Osteocyte (in vitro differentiated cells): ENCODE measurements at regions not wholly inside any gene's neighbourhood (a gene's known extent, or its start where the extent isn't known, plus 50 kb on each side); places are given as distances from the start of the nearest gene placed in this dataset.

Source experiments
- DNase-seq: peaks from one replicate; pipeline ENCODE4 v3.0.0; 2021; ENCODE audit warnings: mixed read lengths; ENCODE audit not compliant: unreplicated experiment; ENCODE audit errors: extremely low spot score
- H3K27ac Mint-ChIP-seq: one replicate; pipeline ENCODE4 v1.8.0; 2021; ENCODE audit warnings: mild to moderate bottlenecking, mixed read lengths; ENCODE audit not compliant: unreplicated experiment
- H3K27me3 Mint-ChIP-seq: one replicate; pipeline ENCODE4 v1.8.0; 2021; ENCODE audit warnings: mixed read lengths; ENCODE audit not compliant: unreplicated experiment
- H3K36me3 Mint-ChIP-seq: one replicate; pipeline ENCODE4 v1.8.0; 2021; ENCODE audit warnings: mixed read lengths; ENCODE audit not compliant: unreplicated experiment
- H3K4me1 Mint-ChIP-seq: one replicate; pipeline ENCODE4 v1.8.0; 2021; ENCODE audit warnings: mixed read lengths; ENCODE audit not compliant: unreplicated experiment
- H3K4me3 Mint-ChIP-seq: one replicate; pipeline ENCODE4 v1.8.0; 2021; ENCODE audit warnings: mild to moderate bottlenecking, moderate library complexity, mixed read lengths; ENCODE audit not compliant: unreplicated experiment
- H3K9me3 Mint-ChIP-seq: one replicate; pipeline ENCODE4 v1.8.0; 2021; ENCODE audit warnings: mixed read lengths; ENCODE audit not compliant: unreplicated experiment
- TF ChIP-seq, protein P1 (sequence below): fragments of 200-600 bp; sonication (generic); IDR thresholded peaks from 2 replicates; pipeline ENCODE4 v1.5.0; 2021; ENCODE audit warnings: antibody characterized with exemption, mild to moderate bottlenecking, moderate library complexity

DNA sequence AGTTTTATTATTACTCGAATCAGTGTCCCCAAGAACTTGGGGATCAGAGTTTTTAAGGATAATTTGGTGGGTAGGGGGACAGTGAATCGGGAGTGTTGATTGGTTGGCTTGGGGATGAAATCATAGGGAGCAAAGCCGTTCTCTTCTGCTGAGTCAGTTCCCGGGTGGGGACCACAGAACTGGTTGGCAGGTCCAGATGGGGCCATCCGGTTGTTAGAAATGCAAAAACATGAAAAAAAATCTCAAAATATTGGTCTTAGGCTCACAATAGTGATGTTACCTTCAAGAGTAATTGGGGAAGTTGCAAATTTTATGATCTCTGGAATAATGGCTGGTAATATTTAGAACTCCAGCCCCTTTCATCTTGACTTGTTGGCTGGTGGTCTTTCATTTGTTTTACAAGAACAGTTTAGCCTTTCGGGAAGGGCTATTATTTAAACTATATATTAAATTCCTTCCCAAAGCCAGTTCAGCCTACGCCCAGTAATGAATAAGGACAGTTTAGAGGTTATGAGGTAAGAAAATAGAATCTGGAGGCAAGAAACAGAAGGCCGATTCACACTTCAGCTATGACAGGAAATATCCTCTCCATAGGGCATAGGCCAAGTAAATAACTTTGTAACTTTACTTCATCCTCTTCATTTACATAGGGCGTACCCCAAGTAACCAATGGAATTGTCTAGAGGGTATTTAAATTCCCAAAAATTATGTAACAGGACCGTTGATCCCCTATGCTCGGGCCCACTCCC is 164.1 kb upstream of the STS start:
- Mint-ChIP-seq H3K27me3 (no peaks in the 10 kb centered on the region), H3K36me3 (no peaks in the 10 kb centered on the region)

DNA sequence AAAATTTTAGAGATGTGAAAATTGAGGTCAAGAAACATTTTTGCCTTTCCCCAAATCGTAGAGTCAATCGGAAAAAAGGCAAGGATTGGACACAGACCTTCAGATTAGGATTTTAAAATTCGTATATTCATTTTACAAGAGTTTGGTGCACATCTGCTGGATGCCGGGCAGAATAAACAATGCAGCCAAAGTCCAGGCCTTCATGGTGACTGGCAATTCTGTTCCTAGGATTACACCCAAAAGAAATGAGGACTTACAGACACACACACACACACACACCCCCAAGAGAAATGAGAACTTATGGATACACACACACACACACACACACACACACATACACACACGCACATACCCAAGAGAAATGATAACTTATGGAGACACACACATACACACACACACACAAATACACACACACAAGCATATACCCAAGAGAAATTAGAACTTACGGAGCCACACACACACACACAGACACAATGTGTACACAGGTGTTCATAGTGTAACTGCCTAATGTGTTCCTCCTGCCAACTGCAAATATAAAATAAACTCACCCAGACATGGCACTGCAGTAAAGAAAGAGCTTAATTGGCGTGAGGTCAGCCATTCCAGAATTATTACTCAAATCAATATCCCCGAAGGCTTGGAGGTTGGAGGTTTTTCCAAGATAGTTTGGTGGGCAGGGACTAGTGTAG is 165.7 kb upstream of the STS start:
- Mint-ChIP-seq H3K4me3 (no peak overlapping the region), H3K27ac (no peak overlapping the region), H3K36me3 (no peaks in the 10 kb centered on the region), H3K27me3 (no peaks in the 10 kb centered on the region), H3K9me3 (no peaks in the 10 kb centered on the region), H3K4me1 (peaks cover 23% of the 10 kb centered on the region)
- TF ChIP-seq, protein P1, sequence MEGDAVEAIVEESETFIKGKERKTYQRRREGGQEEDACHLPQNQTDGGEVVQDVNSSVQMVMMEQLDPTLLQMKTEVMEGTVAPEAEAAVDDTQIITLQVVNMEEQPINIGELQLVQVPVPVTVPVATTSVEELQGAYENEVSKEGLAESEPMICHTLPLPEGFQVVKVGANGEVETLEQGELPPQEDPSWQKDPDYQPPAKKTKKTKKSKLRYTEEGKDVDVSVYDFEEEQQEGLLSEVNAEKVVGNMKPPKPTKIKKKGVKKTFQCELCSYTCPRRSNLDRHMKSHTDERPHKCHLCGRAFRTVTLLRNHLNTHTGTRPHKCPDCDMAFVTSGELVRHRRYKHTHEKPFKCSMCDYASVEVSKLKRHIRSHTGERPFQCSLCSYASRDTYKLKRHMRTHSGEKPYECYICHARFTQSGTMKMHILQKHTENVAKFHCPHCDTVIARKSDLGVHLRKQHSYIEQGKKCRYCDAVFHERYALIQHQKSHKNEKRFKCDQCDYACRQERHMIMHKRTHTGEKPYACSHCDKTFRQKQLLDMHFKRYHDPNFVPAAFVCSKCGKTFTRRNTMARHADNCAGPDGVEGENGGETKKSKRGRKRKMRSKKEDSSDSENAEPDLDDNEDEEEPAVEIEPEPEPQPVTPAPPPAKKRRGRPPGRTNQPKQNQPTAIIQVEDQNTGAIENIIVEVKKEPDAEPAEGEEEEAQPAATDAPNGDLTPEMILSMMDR = no peak
- DNase-seq = no peak

More for the DNA sequence above, 164.1 kb upstream of the STS start:
- Mint-ChIP-seq H3K4me1 (peaks cover 18% of the 10 kb centered on the region), H3K4me3 (no peak overlapping the region), H3K27ac (no peak overlapping the region), H3K9me3 (no peaks in the 10 kb centered on the region)
- DNase-seq = no peak
- TF ChIP-seq, protein P1 = no peak

DNA sequence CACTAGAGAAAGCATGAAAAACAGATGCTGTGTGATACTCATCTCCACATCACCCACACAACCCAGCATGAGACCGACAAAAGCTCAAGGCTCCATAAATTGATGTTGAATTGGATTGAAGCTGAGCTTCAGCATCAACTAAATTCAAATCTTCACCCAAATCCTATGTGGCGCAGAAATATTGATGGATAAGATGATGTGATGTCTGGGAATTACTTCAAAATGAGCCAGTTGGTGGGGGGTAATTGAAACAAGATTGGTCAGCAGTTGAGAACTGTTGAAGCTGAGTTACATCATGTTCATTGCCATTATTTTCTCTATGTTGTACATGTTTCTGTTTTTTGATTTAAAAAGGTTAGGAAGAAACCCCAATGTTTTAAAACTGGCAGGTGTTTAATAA is 166.5 kb upstream of the STS start:
- no peak overlapping the region for H3K27ac Mint-ChIP-seq
- H3K9me3 Mint-ChIP-seq = no peaks in the 10 kb centered on the region
- TF ChIP-seq, protein P1 = no peak
- H3K27me3 Mint-ChIP-seq = no peaks in the 10 kb centered on the region
- no peak overlapping the region for H3K4me3 Mint-ChIP-seq
- peaks cover 23% of the 10 kb centered on the region for H3K4me1 Mint-ChIP-seq
- H3K36me3 Mint-ChIP-seq = no peaks in the 10 kb centered on the region
- DNase-seq = no peak

DNA sequence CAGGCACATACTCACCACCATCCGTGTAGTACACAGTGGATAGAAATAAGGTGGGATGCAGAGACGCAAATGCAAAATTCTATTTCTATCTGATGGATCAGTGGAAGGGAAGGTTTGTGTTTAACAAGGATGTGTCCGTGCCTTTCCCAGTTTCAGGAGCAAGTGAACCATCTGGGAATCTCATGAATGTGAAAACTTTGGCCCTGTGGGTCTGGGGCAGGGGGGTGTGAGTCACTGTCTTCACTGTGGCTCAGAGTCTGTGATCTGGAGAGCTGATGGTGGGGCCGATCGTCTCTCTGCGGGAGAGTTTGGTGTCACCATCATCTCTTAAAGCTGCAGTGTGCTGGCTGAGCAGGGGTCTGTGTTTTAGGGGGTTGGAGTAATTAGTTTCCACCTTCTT is 179.3 kb upstream of the STS start:
- Mint-ChIP-seq H3K4me3 (no peak overlapping the region), H3K9me3 (peaks cover 4% of the 10 kb centered on the region)

DNA sequence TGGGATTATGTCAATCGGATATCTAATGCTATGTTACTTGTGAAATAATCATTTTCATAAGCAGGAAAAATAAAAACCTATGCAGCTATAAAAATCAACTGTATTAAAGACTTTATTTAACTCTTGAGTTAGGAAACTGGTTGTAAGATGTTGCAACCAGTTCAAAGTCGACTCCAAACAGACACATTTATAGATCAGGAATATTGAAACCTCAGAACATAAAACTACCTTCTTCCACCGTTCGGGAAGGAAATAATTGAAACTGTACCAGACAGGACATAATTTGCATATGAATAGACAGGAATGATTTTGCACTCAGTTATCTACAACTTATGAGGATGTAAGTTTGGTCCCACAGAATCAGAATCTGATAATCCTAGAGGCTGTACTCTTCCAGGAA is 181.8 kb upstream of the STS start:
- peaks cover 16% of the 10 kb centered on the region for H3K4me1 Mint-ChIP-seq
- H3K9me3 Mint-ChIP-seq = no peaks in the 10 kb centered on the region
- H3K36me3 Mint-ChIP-seq = no peaks in the 10 kb centered on the region
- TF ChIP-seq, protein P1 = no peak
- H3K27me3 Mint-ChIP-seq = no peaks in the 10 kb centered on the region
- no peak for DNase-seq
- no peak overlapping the region for H3K27ac Mint-ChIP-seq
- H3K4me3 Mint-ChIP-seq = no peak overlapping the region

More for the DNA sequence above, 179.3 kb upstream of the STS start:
- H3K36me3 Mint-ChIP-seq = no peaks in the 10 kb centered on the region
- TF ChIP-seq, protein P1 = no peak
- H3K27me3 Mint-ChIP-seq = no peaks in the 10 kb centered on the region
- peaks cover 16% of the 10 kb centered on the region for H3K4me1 Mint-ChIP-seq
- DNase-seq = no peak
- peak overlapping the region; percentile 45 for H3K27ac Mint-ChIP-seq
